ENCODE measurements at regions not wholly inside any gene's neighbourhood (a gene's known extent, or its start where the extent isn't known, plus 50 kb on each side); places are given as distances from the start of the nearest gene placed in this dataset.

GRCh38 chr1:244915736-244916135 lies 51.4 kb upstream of the HNRNPU start:
- TF ChIP-seq CTCF (tag by site-specific recombination; IDR thresholded peaks at IDR 0.05): no peak
- TF ChIP-seq YY1 (tag by site-specific recombination; IDR thresholded peaks at IDR 0.05): no peak
- no peak for TF ChIP-seq ZNF146 (tag by site-specific recombination; IDR thresholded peaks at IDR 0.05)
- TF ChIP-seq, protein P1, sequence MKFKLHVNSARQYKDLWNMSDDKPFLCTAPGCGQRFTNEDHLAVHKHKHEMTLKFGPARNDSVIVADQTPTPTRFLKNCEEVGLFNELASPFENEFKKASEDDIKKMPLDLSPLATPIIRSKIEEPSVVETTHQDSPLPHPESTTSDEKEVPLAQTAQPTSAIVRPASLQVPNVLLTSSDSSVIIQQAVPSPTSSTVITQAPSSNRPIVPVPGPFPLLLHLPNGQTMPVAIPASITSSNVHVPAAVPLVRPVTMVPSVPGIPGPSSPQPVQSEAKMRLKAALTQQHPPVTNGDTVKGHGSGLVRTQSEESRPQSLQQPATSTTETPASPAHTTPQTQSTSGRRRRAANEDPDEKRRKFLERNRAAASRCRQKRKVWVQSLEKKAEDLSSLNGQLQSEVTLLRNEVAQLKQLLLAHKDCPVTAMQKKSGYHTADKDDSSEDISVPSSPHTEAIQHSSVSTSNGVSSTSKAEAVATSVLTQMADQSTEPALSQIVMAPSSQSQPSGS (tag by site-specific recombination; IDR thresholded peaks at IDR 0.05; ENCODE audit: low read depth): no peak
- no peak for TF ChIP-seq ZNF239 (tag by site-specific recombination; IDR thresholded peaks at IDR 0.05)
- no peak for TF ChIP-seq ZNF394 (tag by site-specific recombination; IDR thresholded peaks at IDR 0.05; ENCODE audit: borderline replicate concordance)

All from HEK293 (cell line).